SK-N-MC (cell line): ENCODE measurements at regions not wholly inside any gene's neighbourhood (a gene's known extent, or its start where the extent isn't known, plus 50 kb on each side); places are given as distances from the start of the nearest gene placed in this dataset.

Experiments used
- EZH2 ChIP-seq: fragments of 200-600 bp; sonication (generic); IDR thresholded peaks from one replicate; pipeline ENCODE4 v1.6.1; 2017; ENCODE audit warnings: antibody characterized with exemption
- POLR2AphosphoS5 ChIP-seq: IDR thresholded peaks from 2 replicates; pipeline ENCODE4 v1.6.1; 2012; ENCODE audit warnings: mild to moderate bottlenecking, low read depth, low read length, borderline replicate concordance

DNA sequence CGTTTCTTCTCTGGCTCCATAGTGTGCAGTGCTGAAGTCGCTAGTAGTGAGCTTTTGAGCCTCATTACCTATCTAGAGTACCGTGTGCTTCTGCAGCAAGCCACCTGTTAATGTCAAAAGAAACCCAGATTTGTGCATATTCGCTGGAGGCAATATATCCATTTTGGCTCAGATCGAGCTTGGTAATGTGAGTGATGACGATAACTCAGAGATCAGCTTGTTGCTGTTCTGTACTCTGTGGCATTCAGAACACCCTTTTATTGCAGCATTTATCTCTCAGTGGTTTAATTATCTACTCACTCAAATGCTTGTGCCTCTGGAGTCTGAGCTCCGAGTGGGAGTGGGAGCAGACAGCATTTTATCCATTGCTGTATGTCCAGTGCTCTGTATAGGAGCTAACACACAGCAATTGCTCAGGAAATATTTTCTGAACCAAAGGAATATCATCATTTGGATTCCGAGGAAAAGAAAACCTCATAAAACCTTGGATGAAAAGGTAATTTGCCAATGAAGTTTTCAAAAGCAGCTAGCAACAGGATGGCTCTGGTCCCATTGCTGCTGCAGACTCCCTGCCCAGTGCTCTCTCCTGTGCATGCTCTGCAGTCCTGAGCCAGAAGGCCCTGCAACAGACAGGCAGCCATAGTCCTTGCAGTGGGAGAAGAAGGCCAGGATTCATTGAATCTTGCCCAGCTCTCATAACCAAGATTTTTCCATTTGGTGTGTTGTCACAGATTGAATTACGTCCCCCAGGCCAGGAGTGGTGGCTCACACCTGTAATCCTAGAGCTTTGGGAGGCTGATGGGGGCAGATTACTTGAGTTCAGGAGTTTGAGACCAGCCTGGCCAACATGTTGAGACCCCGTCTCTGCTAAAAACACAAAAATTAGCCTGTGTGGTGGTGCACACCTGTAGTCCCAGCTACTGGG, 183.8 kb downstream of the MYCN start:
- TF ChIP-seq EZH2 (no peak), POLR2AphosphoS5 (no peak)
